ENCODE measurements at regions not wholly inside any gene's neighbourhood (a gene's known extent, or its start where the extent isn't known, plus 50 kb on each side); places are given as distances from the start of the nearest gene placed in this dataset.

GRCh38 chr19:29016353-29016752 is 196.6 kb downstream of the UQCRFS1 start:
- Histone ChIP-seq H3K4me3 (ENCODE audit: low read length) (no peak overlapping the region), H3K4me1 (ENCODE audit: control insufficient read depth, low read depth, low read length) (no peaks in the 10 kb centered on the region), H3K79me1 (ENCODE audit: low read length) (no peaks in the 10 kb centered on the region), H3K36me3 (ENCODE audit: control insufficient read depth, insufficient read depth, low read length) (no peaks in the 10 kb centered on the region), H3K79me2 (ENCODE audit: control insufficient read depth, insufficient read depth, low read length) (no peaks in the 10 kb centered on the region), H3K23ac (ENCODE audit: low read length) (no peak overlapping the region), H2AK5ac (ENCODE audit: low read length) (no peak overlapping the region), H3K27ac (ENCODE audit: low read depth, low read length) (no peak overlapping the region), H3K56ac (ENCODE audit: low read length) (no peak overlapping the region), H2BK120ac (ENCODE audit: low read depth, low read length) (no peak overlapping the region), H4K8ac (ENCODE audit: low read depth, low read length) (no peak overlapping the region), H2BK5ac (ENCODE audit: low read length) (no peak overlapping the region), H3K9ac (ENCODE audit: low read length) (no peak overlapping the region), H3K4me2 (ENCODE audit: low read length) (no peak overlapping the region), H4K5ac (ENCODE audit: low read length) (no peak overlapping the region), H3K27me3 (ENCODE audit: insufficient read depth, low read length, poor library complexity) (no peaks in the 10 kb centered on the region), H2BK15ac (replicated peaks; ENCODE audit: low read depth) (no peak overlapping the region), H3K18ac (ENCODE audit: low read length) (no peak overlapping the region), H3K4ac (ENCODE audit: low read depth, low read length) (no peak overlapping the region)
- DNase-seq, result no peak
- no CpG with 5 or more reads among the region's 2 CpGs for WGBS (ENCODE audit: extremely low coverage, insufficient coverage, low lambda C conversion rate)

- H3K4ac ChIP-seq (ENCODE audit: low read depth, low read length), result no peak overlapping the region
- no peak overlapping the region for H2BK5ac ChIP-seq (ENCODE audit: low read length)
- no peak overlapping the region for H3K18ac ChIP-seq (ENCODE audit: low read length)
- no peaks in the 10 kb centered on the region for H3K79me1 ChIP-seq (ENCODE audit: low read length)
- no peaks in the 10 kb centered on the region for H3K4me1 ChIP-seq (ENCODE audit: control insufficient read depth, low read depth, low read length)
- no peak overlapping the region for H3K56ac ChIP-seq (ENCODE audit: low read length)
- no peaks in the 10 kb centered on the region for H3K79me2 ChIP-seq (ENCODE audit: control insufficient read depth, insufficient read depth, low read length)
- H3K9ac ChIP-seq (ENCODE audit: low read length), result no peak overlapping the region
- H3K27ac ChIP-seq (ENCODE audit: low read depth, low read length), result no peak overlapping the region
- no peaks in the 10 kb centered on the region for H3K36me3 ChIP-seq (ENCODE audit: control insufficient read depth, insufficient read depth, low read length)
- no peak overlapping the region for H3K4me2 ChIP-seq (ENCODE audit: low read length)
- no peak for DNase-seq
- no peak overlapping the region for H3K23ac ChIP-seq (ENCODE audit: low read length)
- H2BK15ac ChIP-seq (replicated peaks; ENCODE audit: low read depth), result no peak overlapping the region
- no peak overlapping the region for H4K8ac ChIP-seq (ENCODE audit: low read depth, low read length)
- no peak overlapping the region for H2AK5ac ChIP-seq (ENCODE audit: low read length)
- H2BK120ac ChIP-seq (ENCODE audit: low read depth, low read length), result no peak overlapping the region
- no peak overlapping the region for H4K5ac ChIP-seq (ENCODE audit: low read length)
- H3K27me3 ChIP-seq (ENCODE audit: insufficient read depth, low read length, poor library complexity), result no peaks in the 10 kb centered on the region
- no peak overlapping the region for H3K4me3 ChIP-seq (ENCODE audit: low read length)
Measured at GRCh38 chr19:29015569-29015968, 197.4 kb downstream of the UQCRFS1 start.

- Histone ChIP-seq H4K5ac (ENCODE audit: low read length) (no peak overlapping the region), H3K18ac (ENCODE audit: low read length) (no peak overlapping the region), H3K79me1 (ENCODE audit: low read length) (no peaks in the 10 kb centered on the region), H2BK120ac (ENCODE audit: low read depth, low read length) (no peak overlapping the region), H2AK5ac (ENCODE audit: low read length) (no peak overlapping the region), H3K56ac (ENCODE audit: low read length) (no peak overlapping the region), H3K36me3 (ENCODE audit: control insufficient read depth, insufficient read depth, low read length) (no peaks in the 10 kb centered on the region), H3K4me3 (ENCODE audit: low read length) (no peak overlapping the region), H3K27me3 (ENCODE audit: insufficient read depth, low read length, poor library complexity) (no peaks in the 10 kb centered on the region), H2BK15ac (replicated peaks; ENCODE audit: low read depth) (no peak overlapping the region), H3K4ac (ENCODE audit: low read depth, low read length) (no peak overlapping the region), H3K4me2 (ENCODE audit: low read length) (no peak overlapping the region), H3K23ac (ENCODE audit: low read length) (no peak overlapping the region), H3K4me1 (ENCODE audit: control insufficient read depth, low read depth, low read length) (no peaks in the 10 kb centered on the region), H3K79me2 (ENCODE audit: control insufficient read depth, insufficient read depth, low read length) (no peaks in the 10 kb centered on the region), H2BK5ac (ENCODE audit: low read length) (no peak overlapping the region), H3K27ac (ENCODE audit: low read depth, low read length) (no peak overlapping the region), H4K8ac (ENCODE audit: low read depth, low read length) (no peak overlapping the region), H3K9ac (ENCODE audit: low read length) (no peak overlapping the region)
- no CpG with 5 or more reads among the region's 14 CpGs for WGBS (ENCODE audit: extremely low coverage, insufficient coverage, low lambda C conversion rate)
- peak; percentile 28 for DNase-seq
Measured at GRCh38 chr19:29014857-29015436, 198.0 kb downstream of the UQCRFS1 start.

- no peak overlapping the region for H2BK15ac ChIP-seq (replicated peaks; ENCODE audit: low read depth)
- no peak overlapping the region for H4K8ac ChIP-seq (ENCODE audit: low read depth, low read length)
- WGBS (ENCODE audit: extremely low coverage, insufficient coverage, low lambda C conversion rate), result no CpG with 5 or more reads among the region's 15 CpGs
- no peak overlapping the region for H2AK5ac ChIP-seq (ENCODE audit: low read length)
- no peak overlapping the region for H3K56ac ChIP-seq (ENCODE audit: low read length)
- H3K36me3 ChIP-seq (ENCODE audit: control insufficient read depth, insufficient read depth, low read length), result no peaks in the 10 kb centered on the region
- H3K9ac ChIP-seq (ENCODE audit: low read length), result no peak overlapping the region
- no peaks in the 10 kb centered on the region for H3K27me3 ChIP-seq (ENCODE audit: insufficient read depth, low read length, poor library complexity)
- H3K79me2 ChIP-seq (ENCODE audit: control insufficient read depth, insufficient read depth, low read length), result no peaks in the 10 kb centered on the region
- no peak overlapping the region for H3K4me2 ChIP-seq (ENCODE audit: low read length)
- no peak overlapping the region for H2BK5ac ChIP-seq (ENCODE audit: low read length)
- H2BK120ac ChIP-seq (ENCODE audit: low read depth, low read length), result no peak overlapping the region
- H3K4ac ChIP-seq (ENCODE audit: low read depth, low read length), result no peak overlapping the region
- no peak overlapping the region for H4K5ac ChIP-seq (ENCODE audit: low read length)
- H3K23ac ChIP-seq (ENCODE audit: low read length), result no peak overlapping the region
- H3K79me1 ChIP-seq (ENCODE audit: low read length), result no peaks in the 10 kb centered on the region
- H3K4me1 ChIP-seq (ENCODE audit: control insufficient read depth, low read depth, low read length), result no peaks in the 10 kb centered on the region
- no peak overlapping the region for H3K18ac ChIP-seq (ENCODE audit: low read length)
- DNase-seq, result no peak
- H3K27ac ChIP-seq (ENCODE audit: low read depth, low read length), result no peak overlapping the region
- no peak overlapping the region for H3K4me3 ChIP-seq (ENCODE audit: low read length)
Measured at GRCh38 chr19:29013988-29014387, 199.0 kb downstream of the UQCRFS1 start.

GRCh38 chr19:29013325-29013724 is 199.6 kb downstream of the UQCRFS1 start:
- DNase-seq, result peak; percentile 37
- Histone ChIP-seq H3K4me2 (ENCODE audit: low read length) (no peak overlapping the region), H3K27ac (ENCODE audit: low read depth, low read length) (no peak overlapping the region), H3K23ac (ENCODE audit: low read length) (no peak overlapping the region), H3K4ac (ENCODE audit: low read depth, low read length) (no peak overlapping the region), H2BK15ac (replicated peaks; ENCODE audit: low read depth) (no peak overlapping the region), H4K5ac (ENCODE audit: low read length) (no peak overlapping the region), H3K56ac (ENCODE audit: low read length) (no peak overlapping the region), H3K4me3 (ENCODE audit: low read length) (no peak overlapping the region), H3K9ac (ENCODE audit: low read length) (no peak overlapping the region), H3K36me3 (ENCODE audit: control insufficient read depth, insufficient read depth, low read length) (no peaks in the 10 kb centered on the region), H3K79me1 (ENCODE audit: low read length) (no peaks in the 10 kb centered on the region), H2AK5ac (ENCODE audit: low read length) (no peak overlapping the region), H3K4me1 (ENCODE audit: control insufficient read depth, low read depth, low read length) (no peaks in the 10 kb centered on the region), H2BK5ac (ENCODE audit: low read length) (no peak overlapping the region), H2BK120ac (ENCODE audit: low read depth, low read length) (no peak overlapping the region), H3K27me3 (ENCODE audit: insufficient read depth, low read length, poor library complexity) (no peaks in the 10 kb centered on the region), H3K79me2 (ENCODE audit: control insufficient read depth, insufficient read depth, low read length) (no peaks in the 10 kb centered on the region), H3K18ac (ENCODE audit: low read length) (no peak overlapping the region), H4K8ac (ENCODE audit: low read depth, low read length) (no peak overlapping the region)
- WGBS (ENCODE audit: extremely low coverage, insufficient coverage, low lambda C conversion rate), result no CpG with 5 or more reads among the region's 10 CpGs

GRCh38 chr19:29012457-29012856 is 200.5 kb downstream of the UQCRFS1 start:
- Histone ChIP-seq H3K4me1 (ENCODE audit: control insufficient read depth, low read depth, low read length) (no peaks in the 10 kb centered on the region), H3K23ac (ENCODE audit: low read length) (no peak overlapping the region), H4K8ac (ENCODE audit: low read depth, low read length) (no peak overlapping the region), H3K27ac (ENCODE audit: low read depth, low read length) (no peak overlapping the region), H3K18ac (ENCODE audit: low read length) (no peak overlapping the region), H2BK15ac (replicated peaks; ENCODE audit: low read depth) (no peak overlapping the region), H3K27me3 (ENCODE audit: insufficient read depth, low read length, poor library complexity) (no peaks in the 10 kb centered on the region), H2AK5ac (ENCODE audit: low read length) (no peak overlapping the region), H3K4me2 (ENCODE audit: low read length) (no peak overlapping the region), H3K4me3 (ENCODE audit: low read length) (no peak overlapping the region), H3K56ac (ENCODE audit: low read length) (no peak overlapping the region), H3K9ac (ENCODE audit: low read length) (no peak overlapping the region), H3K4ac (ENCODE audit: low read depth, low read length) (no peak overlapping the region), H2BK5ac (ENCODE audit: low read length) (no peak overlapping the region), H3K79me2 (ENCODE audit: control insufficient read depth, insufficient read depth, low read length) (no peaks in the 10 kb centered on the region), H2BK120ac (ENCODE audit: low read depth, low read length) (no peak overlapping the region), H3K79me1 (ENCODE audit: low read length) (no peaks in the 10 kb centered on the region), H4K5ac (ENCODE audit: low read length) (no peak overlapping the region), H3K36me3 (ENCODE audit: control insufficient read depth, insufficient read depth, low read length) (no peaks in the 10 kb centered on the region)
- no peak for DNase-seq
- no CpG with 5 or more reads among the region's 9 CpGs for WGBS (ENCODE audit: extremely low coverage, insufficient coverage, low lambda C conversion rate)

Measured in mesendoderm (in vitro differentiated cells).